Hepatocyte (in vitro differentiated cells): ENCODE measurements at regions not wholly inside any gene's neighbourhood (a gene's known extent, or its start where the extent isn't known, plus 50 kb on each side); places are given as distances from the start of the nearest gene placed in this dataset.

ENCODE experiments used
- CTCF ChIP-seq: fragments of 200-600 bp; sonication (generic); IDR thresholded peaks from 2 replicates; pipeline ENCODE4 v1.5.1; 2016; ENCODE audit warnings: antibody characterized with exemption, mild to moderate bottlenecking; ENCODE audit not compliant: poor library complexity
- EZH2 ChIP-seq: fragments of 200-600 bp; sonication (generic); IDR thresholded peaks from 2 replicates; pipeline ENCODE4 v1.6.1; 2016; ENCODE audit warnings: antibody characterized with exemption, mild to moderate bottlenecking, borderline replicate concordance

DNA sequence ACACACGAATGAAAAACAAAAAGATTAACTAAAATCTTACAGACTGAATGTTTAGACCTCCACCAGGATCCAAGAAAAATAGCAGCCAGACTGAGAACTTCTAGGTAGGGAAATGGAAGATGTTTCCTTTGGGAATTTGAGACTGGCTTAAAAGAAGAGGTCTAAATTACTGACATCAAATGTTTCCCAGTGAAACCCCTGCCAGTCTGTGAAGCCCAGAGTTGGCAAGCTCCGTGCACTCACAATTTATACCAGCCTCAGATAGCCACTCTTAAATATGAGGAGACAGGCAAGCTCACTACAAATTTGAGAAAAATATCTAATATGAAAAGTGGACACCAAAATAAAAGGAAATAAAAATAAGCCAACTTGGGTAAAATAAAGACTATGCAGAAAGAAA lies 700.5 kb upstream of the ZNF385D start:
- no peak for TF ChIP-seq EZH2
- no peak for TF ChIP-seq CTCF
